Loucy (cell line): ENCODE measurements at regions not wholly inside any gene's neighbourhood (a gene's known extent, or its start where the extent isn't known, plus 50 kb on each side); places are given as distances from the start of the nearest gene placed in this dataset.

Source experiments
- H2AFZ ChIP-seq: fragments of 200-600 bp; sonication (generic); 2 replicates; pipeline ENCODE4 v1.6.0; 2016; ENCODE audit warnings: antibody characterized with exemption, mild to moderate bottlenecking, low read length, moderate library complexity
- H3F3A ChIP-seq: fragments of 200-600 bp; 2 replicates; pipeline ENCODE4 v1.6.0; 2016; ENCODE audit warnings: antibody characterized with exemption, low read depth, mild to moderate bottlenecking
- H3K27me3 ChIP-seq: fragments of 200-600 bp; sonication (generic); 2 replicates; pipeline ENCODE4 v1.6.1; 2014; ENCODE audit warnings: low read length, mild to moderate bottlenecking; ENCODE audit not compliant: insufficient read depth, poor library complexity, severe bottlenecking
- H3K36me3 ChIP-seq: fragments of 200-600 bp; sonication (generic); 2 replicates; pipeline ENCODE4 v1.6.1; 2016; ENCODE audit warnings: low read length; ENCODE audit not compliant: insufficient read depth
- H3K4me1 ChIP-seq: fragments of 200-600 bp; sonication (generic); 2 replicates; pipeline ENCODE4 v1.5.1; 2014; ENCODE audit warnings: low read length, mild to moderate bottlenecking; ENCODE audit not compliant: insufficient read depth, poor library complexity, severe bottlenecking
- H3K4me2 ChIP-seq: fragments of 200-600 bp; sonication (generic); 2 replicates; pipeline ENCODE4 v1.6.0; 2014; ENCODE audit warnings: antibody characterized with exemption, low read length, low read depth, mild to moderate bottlenecking; ENCODE audit not compliant: poor library complexity, severe bottlenecking
- H3K4me3 ChIP-seq: fragments of 200-600 bp; sonication (generic); 2 replicates; pipeline ENCODE4 v1.5.1; 2014; ENCODE audit warnings: low read length, mild to moderate bottlenecking, mixed read lengths; ENCODE audit not compliant: poor library complexity, severe bottlenecking
- H3K79me2 ChIP-seq: fragments of 200-600 bp; sonication (generic); 2 replicates; pipeline ENCODE4 v1.6.1; 2014; ENCODE audit warnings: low read length; ENCODE audit not compliant: insufficient read depth
- H3K9ac ChIP-seq: fragments of 200-600 bp; sonication (generic); 2 replicates; pipeline ENCODE4 v1.6.0; 2014; ENCODE audit warnings: mild to moderate bottlenecking, low read depth, low read length, moderate library complexity; ENCODE audit not compliant: poor library complexity, severe bottlenecking
- H3K9me2 ChIP-seq: fragments of 200-600 bp; sonication (generic); replicated peaks from 2 replicates; pipeline ENCODE4 v1.6.1; 2016; ENCODE audit warnings: low read depth, low read length, mixed read lengths
- H3K9me3 ChIP-seq: fragments of 200-600 bp; sonication (generic); 2 replicates; pipeline ENCODE4 v1.6.1; 2014; ENCODE audit warnings: mild to moderate bottlenecking, antibody characterized with exemption, low read length, low read depth; ENCODE audit not compliant: insufficient read depth
- H4K20me1 ChIP-seq: fragments of 200-600 bp; sonication (generic); 2 replicates; pipeline ENCODE4 v1.6.0; 2014; ENCODE audit warnings: antibody characterized with exemption, low read length, mild to moderate bottlenecking; ENCODE audit not compliant: insufficient read depth, poor library complexity, severe bottlenecking
- CTCF ChIP-seq: fragments of 200-600 bp; sonication (generic); conservative IDR thresholded peaks from 2 replicates; pipeline ENCODE4 v1.5.1; 2014; ENCODE audit warnings: mild to moderate bottlenecking, antibody characterized with exemption, low read length
- EZH2phosphoT487 ChIP-seq: fragments of 200-600 bp; IDR thresholded peaks from 2 replicates; pipeline ENCODE4 v1.6.1; 2018; ENCODE audit warnings: antibody characterized with exemption, mild to moderate bottlenecking, moderate library complexity, borderline replicate concordance

GRCh38 chrX:40449396-40449795, 131.4 kb upstream of the ATP6AP2 start:
- TF ChIP-seq CTCF: no peak
- TF ChIP-seq EZH2phosphoT487: no peak
- Histone ChIP-seq H3K9me3 (no peaks in the 10 kb centered on the region), H3K36me3 (no peaks in the 10 kb centered on the region), H3F3A (no peaks in the 10 kb centered on the region), H3K79me2 (no peaks in the 10 kb centered on the region), H2AFZ (no peak overlapping the region), H3K4me3 (no peak overlapping the region), H4K20me1 (no peaks in the 10 kb centered on the region), H3K9ac (no peak overlapping the region), H3K4me2 (no peak overlapping the region), H3K9me2 (no peaks in the 10 kb centered on the region), H3K27me3 (no peaks in the 10 kb centered on the region), H3K4me1 (no peaks in the 10 kb centered on the region)

- Histone ChIP-seq H3K27me3 (no peaks in the 10 kb centered on the region), H3K9me2 (no peaks in the 10 kb centered on the region), H3F3A (no peaks in the 10 kb centered on the region), H3K36me3 (no peaks in the 10 kb centered on the region), H3K79me2 (no peaks in the 10 kb centered on the region), H3K9ac (no peak overlapping the region), H2AFZ (no peak overlapping the region), H4K20me1 (no peaks in the 10 kb centered on the region), H3K4me3 (no peak overlapping the region), H3K4me2 (no peak overlapping the region), H3K9me3 (no peaks in the 10 kb centered on the region), H3K4me1 (no peaks in the 10 kb centered on the region)
- TF ChIP-seq CTCF (no peak), EZH2phosphoT487 (no peak)
These were observed 132.0 kb upstream of the ATP6AP2 start for GRCh38 chrX:40448793-40449192.

- Histone ChIP-seq H3F3A (no peaks in the 10 kb centered on the region), H4K20me1 (no peaks in the 10 kb centered on the region), H3K27me3 (no peaks in the 10 kb centered on the region), H3K36me3 (no peaks in the 10 kb centered on the region), H3K4me1 (no peaks in the 10 kb centered on the region), H3K4me2 (no peak overlapping the region), H3K79me2 (no peaks in the 10 kb centered on the region), H3K4me3 (no peak overlapping the region), H2AFZ (no peak overlapping the region), H3K9me2 (no peaks in the 10 kb centered on the region), H3K9ac (no peak overlapping the region), H3K9me3 (no peaks in the 10 kb centered on the region)
- TF ChIP-seq EZH2phosphoT487: no peak
- no peak for TF ChIP-seq CTCF
These were observed 133.8 kb upstream of the ATP6AP2 start for GRCh38 chrX:40446921-40447320.
